Activated CD8-positive, alpha-beta memory T cell treated with anti-CD3 and anti-CD28 coated beads, Interleukin-2, amount 50 U/mL, for 1 hour (primary cell): ENCODE measurements at regions not wholly inside any gene's neighbourhood (a gene's known extent, or its start where the extent isn't known, plus 50 kb on each side); places are given as distances from the start of the nearest gene placed in this dataset.

Experiments
- DNase-seq: peaks from one replicate; pipeline ENCODE4 v3.0.0-alpha.2; 2020; ENCODE audit errors: extremely low read depth

- DNase-seq = no peak
These were observed 356.2 kb downstream of the MYCN start for GRCh38 chr2:16296331-16297250.

GRCh38 chr2:16296038-16296290, 355.6 kb downstream of the MYCN start:
- DNase-seq = no peak

- DNase-seq = no peak
These were observed 354.4 kb downstream of the MYCN start for GRCh38 chr2:16294791-16295190.

DNA sequence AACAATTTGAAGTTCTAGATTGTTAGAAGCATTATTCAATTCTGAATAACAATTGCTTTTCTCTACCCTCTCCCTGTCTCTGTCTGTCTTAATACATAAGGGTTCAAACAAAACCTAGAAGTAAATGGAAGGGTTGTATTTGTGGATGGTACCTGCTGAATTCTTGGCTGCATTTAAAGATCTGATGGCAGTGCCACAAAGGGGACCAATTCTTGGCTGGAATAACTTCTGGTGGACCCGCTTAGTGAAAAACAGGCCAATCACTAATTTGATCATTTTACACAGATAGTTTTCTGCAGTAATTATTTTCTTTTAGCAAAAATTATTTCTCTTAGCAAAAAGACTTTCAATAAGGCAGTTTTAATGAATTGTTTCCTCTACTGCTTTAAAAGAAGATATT, 353.5 kb downstream of the MYCN start:
- no peak for DNase-seq

GRCh38 chr2:16293398-16293797, 353.0 kb downstream of the MYCN start:
- no peak for DNase-seq

GRCh38 chr2:16291731-16292550, 351.6 kb downstream of the MYCN start:
- DNase-seq = no peak

DNA sequence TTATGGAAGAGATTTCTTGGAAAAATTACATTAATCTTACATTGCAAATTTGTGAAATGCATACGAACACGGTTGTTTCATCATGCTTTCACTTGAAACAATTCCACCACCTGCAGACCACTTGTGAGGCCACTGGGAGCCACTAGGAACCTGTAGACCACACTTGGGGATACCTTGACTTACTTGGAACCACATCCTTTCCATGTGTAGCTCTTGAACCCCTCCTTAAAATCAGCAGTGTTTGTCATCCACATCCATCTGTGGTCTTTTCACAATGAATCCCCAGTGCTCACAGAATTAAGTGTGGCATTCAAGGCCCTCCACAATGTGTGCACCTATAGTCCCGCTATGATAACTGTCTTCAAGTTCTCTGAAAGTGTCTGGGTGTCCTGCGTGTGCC, 350.9 kb downstream of the MYCN start:
- no peak for DNase-seq

DNA sequence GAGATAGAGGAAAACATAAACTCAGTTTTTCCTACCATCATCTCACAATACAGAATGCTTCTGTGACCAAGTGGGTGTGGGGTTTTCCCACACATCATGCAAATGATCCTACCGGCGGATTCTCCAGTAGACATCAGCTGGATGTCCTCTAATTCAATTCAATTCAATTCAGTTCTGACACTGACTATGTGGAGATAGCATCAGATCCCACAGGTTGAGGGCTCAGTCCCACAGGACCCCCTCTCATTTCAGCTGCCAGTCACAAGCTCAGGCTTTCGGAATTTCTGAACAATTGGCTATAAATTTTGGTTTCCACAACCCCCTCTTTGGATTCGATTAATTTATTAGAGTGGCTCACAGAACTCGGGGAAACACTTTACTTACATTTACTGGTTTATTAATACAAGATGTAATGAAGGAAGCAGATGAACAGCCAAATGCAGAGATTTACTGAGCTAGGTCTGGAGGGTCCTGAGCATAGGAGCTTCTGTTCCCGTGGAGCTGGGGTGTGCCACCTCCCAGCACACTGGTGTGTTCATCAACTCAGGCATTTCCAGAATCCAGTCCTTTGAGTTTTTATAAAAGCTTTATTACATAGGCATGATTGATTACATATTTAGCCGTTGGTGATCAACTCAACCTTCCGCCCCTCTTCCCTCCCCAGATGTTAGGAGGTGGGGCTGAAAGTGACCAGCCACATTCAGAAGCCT, 350.1 kb downstream of the MYCN start:
- no peak for DNase-seq

DNA sequence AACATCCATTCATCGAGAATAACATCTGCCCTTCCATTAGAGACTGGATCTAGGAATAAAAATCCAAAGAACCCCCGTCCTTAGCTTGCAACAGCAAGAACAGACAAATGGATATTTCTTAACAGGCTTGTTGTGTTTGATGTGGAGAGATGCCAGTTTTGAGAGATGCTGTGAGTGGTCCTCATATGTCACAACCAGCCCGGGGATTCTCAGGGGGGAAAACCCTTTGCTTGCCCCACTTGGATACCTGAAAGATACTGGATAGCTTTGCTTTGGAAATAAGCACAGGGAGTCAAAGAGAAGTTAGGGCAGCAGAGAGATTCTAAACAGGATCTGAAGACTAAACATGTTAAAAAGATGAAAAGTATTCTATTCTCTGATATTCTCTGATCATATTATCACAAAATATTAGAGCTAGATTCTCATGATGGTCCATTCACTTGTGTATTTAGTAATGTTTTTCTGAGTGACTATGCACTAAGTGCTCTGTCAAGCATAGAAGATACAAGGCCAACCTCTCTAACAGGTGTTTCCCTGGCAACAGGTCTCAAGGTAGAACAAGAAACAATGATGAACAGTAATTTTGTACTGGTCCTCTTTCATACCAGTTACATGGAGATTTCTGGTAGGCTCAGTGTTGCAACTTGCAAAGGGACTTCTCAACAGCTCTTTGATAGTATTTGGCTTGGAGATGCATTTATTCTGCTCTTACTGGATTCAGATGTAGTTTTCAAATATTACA, 348.2 kb downstream of the MYCN start:
- no peak for DNase-seq

DNA sequence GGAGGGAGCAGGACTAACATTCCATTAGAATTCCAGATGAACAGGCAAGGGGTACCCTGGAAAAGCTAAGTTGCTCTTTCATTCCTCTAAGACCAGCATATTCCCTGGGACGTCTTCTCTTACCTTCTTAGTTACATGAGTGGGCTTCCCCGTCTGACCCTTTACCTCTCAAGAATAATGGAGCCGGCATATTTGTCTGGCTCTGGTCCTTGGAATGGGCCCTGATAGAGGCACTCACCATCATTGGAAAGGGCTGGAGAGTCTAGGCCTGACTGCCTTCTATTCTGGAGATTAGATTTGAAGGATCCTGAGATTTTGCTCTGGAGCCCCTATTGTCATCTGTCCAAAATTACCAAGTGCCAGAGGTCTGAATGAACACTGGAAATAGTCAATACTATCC, 347.5 kb downstream of the MYCN start:
- no peak for DNase-seq

DNA sequence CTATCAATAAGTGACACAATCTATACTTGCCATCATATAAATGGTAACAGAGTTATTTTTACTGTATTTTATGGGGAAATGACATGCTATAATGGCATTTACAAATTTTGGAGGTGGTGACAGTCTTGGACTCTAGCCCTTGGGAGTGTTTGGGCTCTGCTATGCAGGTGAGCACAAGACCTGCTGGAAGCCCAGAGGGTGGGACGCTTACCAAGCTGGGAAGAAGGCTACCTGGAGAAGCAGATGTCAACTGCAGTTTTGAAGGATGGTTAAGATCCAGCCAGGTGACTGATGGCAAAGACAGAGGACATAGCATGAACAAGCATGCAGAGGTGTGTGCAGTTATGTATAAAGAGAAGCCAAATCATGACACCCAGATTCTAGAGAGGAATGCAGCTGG, 346.9 kb downstream of the MYCN start:
- DNase-seq = no peak

DNA sequence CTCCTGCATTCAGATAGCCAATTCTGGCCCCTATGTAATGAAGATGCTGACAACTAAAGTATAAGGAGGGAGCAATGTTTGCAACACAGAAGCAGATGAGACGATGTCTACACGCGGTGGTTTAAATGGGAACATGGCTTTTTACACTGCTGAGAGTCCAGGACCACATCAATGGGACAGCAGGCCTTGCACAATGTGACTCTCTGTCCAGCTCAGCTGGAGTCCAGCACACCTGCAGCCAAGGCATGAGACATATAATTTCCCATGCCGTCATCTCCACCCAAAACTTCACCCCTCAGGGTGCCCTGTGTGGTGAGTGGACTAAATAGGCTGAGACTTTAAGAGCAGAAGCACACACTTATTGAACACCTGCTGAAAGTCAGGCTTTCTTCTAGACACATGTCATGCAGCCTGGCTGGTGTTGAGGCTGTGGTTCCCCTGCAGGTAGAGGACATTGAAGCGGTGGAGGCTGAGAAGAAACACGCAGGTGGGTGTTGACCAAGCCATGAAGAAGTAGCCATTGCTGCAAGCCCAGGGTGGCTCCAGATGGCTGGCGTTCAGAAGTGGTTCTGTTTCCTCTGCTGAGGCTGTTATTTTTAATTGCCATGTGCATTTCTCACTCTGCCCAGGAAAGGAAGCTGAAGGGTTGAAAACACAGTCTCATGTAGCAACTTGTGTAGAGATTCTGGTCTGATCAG, 345.6 kb downstream of the MYCN start:
- DNase-seq = no peak

DNA sequence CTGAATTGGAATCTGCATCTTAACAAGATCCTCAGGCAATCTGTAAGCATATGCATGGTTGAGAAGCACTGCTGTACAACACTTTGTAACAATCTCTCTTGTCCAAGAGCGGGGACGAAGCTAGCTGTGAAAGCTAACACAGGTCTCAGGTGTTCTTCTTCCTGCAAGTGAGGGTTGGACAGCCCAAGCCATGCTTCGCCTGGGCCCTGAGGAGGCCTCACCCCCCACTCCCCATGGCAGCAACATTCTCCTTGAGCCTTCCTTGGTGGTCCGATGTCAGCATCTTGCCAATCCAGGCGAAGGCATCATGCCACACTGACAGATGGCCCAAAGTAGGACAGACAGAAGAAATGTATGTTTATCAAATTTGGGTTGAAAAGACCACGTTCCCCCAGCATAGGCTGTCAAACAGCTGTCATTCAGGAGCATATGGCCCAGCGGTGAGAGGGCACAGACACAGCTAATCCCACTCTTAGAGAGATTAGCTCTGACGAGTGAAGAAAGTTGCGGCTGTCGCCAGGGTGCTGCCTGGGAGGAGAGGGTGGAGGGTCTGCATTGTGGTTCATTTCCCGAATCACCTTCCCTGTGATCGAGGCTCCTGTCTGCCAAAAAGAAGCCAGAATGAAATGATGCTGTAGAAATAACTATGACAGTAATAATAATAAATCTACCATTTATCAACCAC, 344.7 kb downstream of the MYCN start:
- DNase-seq = no peak

GRCh38 chr2:16283071-16283850, 342.9 kb downstream of the MYCN start:
- no peak for DNase-seq

DNA sequence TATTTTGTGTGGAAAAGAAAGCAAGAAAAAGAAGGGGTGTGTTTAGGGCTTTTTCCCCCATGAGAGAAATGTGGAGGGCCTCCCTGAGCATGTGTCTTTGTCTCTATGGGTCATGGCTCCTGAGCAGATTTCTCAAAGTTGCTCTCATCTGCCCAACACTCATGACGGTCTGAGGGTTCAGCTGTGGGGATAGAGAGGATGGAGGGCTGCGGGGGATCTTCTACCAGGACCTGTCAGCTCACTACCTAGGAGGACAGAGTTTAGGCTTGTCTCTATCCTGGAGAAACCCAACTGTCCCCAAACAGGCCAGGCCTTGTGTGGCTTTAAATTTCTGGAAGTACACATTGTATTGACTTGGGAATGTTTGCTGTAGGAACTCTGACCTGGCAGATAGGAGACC, 342.2 kb downstream of the MYCN start:
- DNase-seq = no peak

DNA sequence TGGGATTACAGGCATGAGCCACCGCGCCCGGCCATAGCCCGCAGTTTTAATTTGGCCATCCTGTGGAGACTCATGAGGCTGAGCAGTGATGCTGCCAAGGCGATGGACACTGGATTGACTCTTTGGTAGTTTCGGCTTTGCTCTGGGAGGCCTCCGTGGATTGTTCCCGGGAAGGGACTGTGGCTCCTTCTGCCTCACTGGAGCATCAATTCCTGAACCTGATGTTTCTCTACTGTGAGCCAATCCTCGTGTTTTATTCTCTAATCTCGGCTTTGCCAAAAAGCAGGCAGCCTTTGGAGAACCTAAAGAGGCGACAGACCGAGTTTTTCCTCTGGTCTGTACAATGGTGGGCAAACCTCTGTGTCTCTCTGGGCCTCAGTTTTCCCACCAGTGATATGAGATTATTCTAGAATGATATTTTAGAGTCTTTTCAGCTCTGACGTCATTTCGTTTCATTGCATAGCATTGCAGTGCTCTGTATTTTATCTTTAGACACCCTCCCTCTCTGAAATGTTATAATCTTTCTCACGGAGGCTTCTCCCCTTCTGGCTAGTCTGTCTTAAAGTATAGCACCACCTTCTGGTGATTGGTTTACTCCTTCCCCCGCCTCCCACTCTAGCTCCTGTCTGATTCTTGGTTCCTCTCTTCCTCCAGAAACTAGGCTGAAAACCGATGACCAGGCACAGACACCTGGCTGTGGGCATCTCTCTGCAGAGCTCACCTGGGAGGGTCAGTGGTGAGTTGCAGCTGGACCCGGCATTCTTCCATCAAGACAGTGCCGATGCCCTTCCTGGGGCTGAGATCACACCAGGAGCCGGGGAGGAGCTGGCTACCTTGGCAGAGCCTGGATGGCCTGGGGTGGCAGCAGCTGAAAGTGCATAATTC, 341.3 kb downstream of the MYCN start:
- DNase-seq = no peak

GRCh38 chr2:16280081-16280480, 339.7 kb downstream of the MYCN start:
- no peak for DNase-seq

GRCh38 chr2:16279641-16280040, 339.3 kb downstream of the MYCN start:
- no peak for DNase-seq

GRCh38 chr2:16279201-16279570, 338.8 kb downstream of the MYCN start:
- no peak for DNase-seq
